CD14-positive monocyte (primary cell): ENCODE measurements at regions not wholly inside any gene's neighbourhood (a gene's known extent, or its start where the extent isn't known, plus 50 kb on each side); places are given as distances from the start of the nearest gene placed in this dataset.

Experiments
- DNase-seq, 3 donors: peaks; one replicate each; pipeline ENCODE4 v3.0.0-alpha.2; 2011 to 2022
- H2AFZ ChIP-seq: 2 replicates; pipeline ENCODE4 v1.6.0; 2012; ENCODE audit warnings: mild to moderate bottlenecking, low read depth, low read length, inconsistent platforms; ENCODE audit not compliant: insufficient read depth, poor library complexity, severe bottlenecking
- H3K27ac ChIP-seq, 2 donors: 1 replicate in 1 of 2; 2 replicates in 1 of 2; pipeline ENCODE4 v1.5.1; 2012 to 2013; ENCODE audit warnings: low read length in 2 of 2, control low read depth in 1 of 2, inconsistent platforms in 1 of 2, low read depth in 1 of 2, mild to moderate bottlenecking in 1 of 2
- H3K27me3 ChIP-seq, 2 donors: one replicate each; pipeline versions ENCODE4 v1.6.0 to v1.6.1; 2011 to 2013; ENCODE audit warnings: low read length in 2 of 2; ENCODE audit not compliant: control insufficient read depth in 2 of 2, insufficient read depth in 2 of 2
- H3K36me3 ChIP-seq, 2 donors: replicated peaks in 1 of 2; 1 replicate in 1 of 2; 2 replicates in 1 of 2; pipeline versions ENCODE4 v1.5.1 to v1.6.1; 2012 to 2013; ENCODE audit warnings: low read length in 2 of 2, control low read depth in 1 of 2, inconsistent platforms in 1 of 2, mild to moderate bottlenecking in 1 of 2; ENCODE audit not compliant: insufficient read depth in 2 of 2, control insufficient read depth in 1 of 2
- H3K4me1 ChIP-seq, 2 donors: 1 replicate in 1 of 2; 2 replicates in 1 of 2; pipeline versions ENCODE4 v1.5.1 to v1.6.1; 2012 to 2013; ENCODE audit warnings: low read length in 2 of 2, control low read depth in 1 of 2, inconsistent platforms in 1 of 2, mild to moderate bottlenecking in 1 of 2, moderate library complexity in 1 of 2; ENCODE audit not compliant: insufficient read depth in 2 of 2, control insufficient read depth in 1 of 2
- H3K4me2 ChIP-seq: replicated peaks from 2 replicates; pipeline ENCODE3; 2012; ENCODE audit warnings: low read length, moderate library complexity, mild to moderate bottlenecking; ENCODE audit not compliant: poor library complexity, severe bottlenecking; ENCODE audit errors: extremely low read depth
- H3K4me3 ChIP-seq, 3 experiments: fragments of 200-600 bp in 1 of 3; sonication (generic) in 1 of 3; replicated peaks in 1 of 3; 1 replicate in 2 of 3; 2 replicates in 1 of 3; pipeline ENCODE4 v1.5.1; 2011 to 2013; ENCODE audit warnings: low read length in 3 of 3, mild to moderate bottlenecking in 3 of 3, control low read depth in 2 of 3, low read depth in 2 of 3, inconsistent platforms in 1 of 3, moderate library complexity in 1 of 3
- H3K79me2 ChIP-seq: 2 replicates; pipeline ENCODE4 v1.6.0; 2012; ENCODE audit warnings: mild to moderate bottlenecking, control low read depth, inconsistent platforms, low read length, moderate library complexity; ENCODE audit not compliant: insufficient read depth
- H3K9ac ChIP-seq: 2 replicates; pipeline ENCODE4 v1.6.0; 2017; ENCODE audit warnings: low read length, mild to moderate bottlenecking; ENCODE audit not compliant: insufficient read depth, poor library complexity, severe bottlenecking
- H3K9me3 ChIP-seq, 2 donors: replicated peaks in 1 of 2; 1 replicate in 1 of 2; 2 replicates in 1 of 2; pipeline versions ENCODE4 v1.5.1 to v1.6.1; 2012 to 2013; ENCODE audit warnings: low read length in 2 of 2, control low read depth in 1 of 2; ENCODE audit not compliant: control insufficient read depth in 1 of 2, insufficient read depth in 1 of 2
- H4K20me1 ChIP-seq: 2 replicates; pipeline ENCODE4 v1.6.0; 2012; ENCODE audit warnings: mild to moderate bottlenecking, low read length, control low read depth, moderate library complexity; ENCODE audit not compliant: insufficient read depth
- H3K27ac Mint-ChIP-seq, 7 donors: one replicate each; pipeline ENCODE4 v1.8.0; 2020; ENCODE audit warnings: mild to moderate bottlenecking in 7 of 7, mixed read lengths in 7 of 7, moderate library complexity in 6 of 7, inconsistent platforms in 2 of 7
- H3K27me3 Mint-ChIP-seq, 3 donors: one replicate each; pipeline ENCODE4 v1.8.0; 2021 to 2022; ENCODE audit warnings: low read depth in 3 of 3, mild to moderate bottlenecking in 3 of 3, mixed read lengths in 3 of 3, moderate library complexity in 3 of 3, inconsistent platforms in 1 of 3
- H3K36me3 Mint-ChIP-seq, 2 donors: one replicate each; pipeline ENCODE4 v1.8.0; 2020; ENCODE audit warnings: mixed read lengths in 2 of 2, inconsistent platforms in 1 of 2, mild to moderate bottlenecking in 1 of 2
- H3K4me1 Mint-ChIP-seq: one replicate; pipeline ENCODE4 v1.8.0; 2020; ENCODE audit warnings: mild to moderate bottlenecking, mixed read lengths
- H3K4me3 Mint-ChIP-seq, 2 donors: one replicate each; pipeline ENCODE4 v1.8.0; 2020; ENCODE audit warnings: mild to moderate bottlenecking in 2 of 2, mixed read lengths in 2 of 2, moderate library complexity in 1 of 2
- H3K9me3 Mint-ChIP-seq, 7 donors: one replicate each; pipeline ENCODE4 v1.8.0; 2020 to 2022; ENCODE audit warnings: mixed read lengths in 7 of 7, mild to moderate bottlenecking in 6 of 7, moderate library complexity in 6 of 7, inconsistent platforms in 2 of 7
- WGBS: methylation state at CpG from one replicate; pipeline ENCODE4 v1.1.5; 2013; ENCODE audit warnings: missing lambda C conversion rate; ENCODE audit not compliant: insufficient coverage; 5-methylcytosine and 5-hydroxymethylcytosine counted together
- intact Hi-C, 2 donors: fragments of 100-400 bp; cut with micrococcal nuclease; formaldehyde crosslinking; loops; one replicate each; pipeline versions ENCODE4 v1.15.0 to v1.15.1; 2023
- TF ChIP-seq, protein P1 (sequence below): fragments of 200-600 bp; IDR thresholded peaks from one replicate; pipeline ENCODE4 v1.8.0; 2022; ENCODE audit warnings: antibody characterized with exemption, mild to moderate bottlenecking

DNA sequence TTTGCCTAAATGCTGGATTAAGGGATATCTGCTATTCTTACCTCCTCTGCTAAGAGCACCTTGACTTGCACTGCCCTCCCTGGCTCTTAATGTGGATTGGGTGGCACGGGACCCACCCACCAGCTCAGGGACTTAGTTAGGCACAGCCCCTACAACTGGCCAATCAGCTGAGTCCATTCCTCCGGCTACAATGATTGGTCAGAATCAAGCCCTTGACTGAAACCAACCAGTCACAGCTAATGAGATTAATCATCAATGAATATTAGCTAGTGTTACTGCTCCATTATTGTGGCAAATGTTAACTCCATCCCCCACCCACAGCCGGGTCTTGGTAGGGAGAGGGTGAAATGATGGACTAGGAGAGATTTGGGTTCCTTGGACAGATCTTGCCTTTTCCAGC, 328.0 kb downstream of the MN1 start:
- peaks cover 0 to 6% (median 4%) of the 10 kb centered on the region in 7 donors for H3K9me3 Mint-ChIP-seq
- no peaks in the 10 kb centered on the region for H3K79me2 ChIP-seq
- no peaks in the 10 kb centered on the region for H4K20me1 ChIP-seq
- no peaks in the 10 kb centered on the region for H3K36me3 Mint-ChIP-seq
- no peaks in the 10 kb centered on the region for H3K4me1 Mint-ChIP-seq
- no peak overlapping the region for H2AFZ ChIP-seq
- H3K9ac ChIP-seq: no peak overlapping the region
- H3K27ac Mint-ChIP-seq: no peak overlapping the region
- TF ChIP-seq, protein P1, sequence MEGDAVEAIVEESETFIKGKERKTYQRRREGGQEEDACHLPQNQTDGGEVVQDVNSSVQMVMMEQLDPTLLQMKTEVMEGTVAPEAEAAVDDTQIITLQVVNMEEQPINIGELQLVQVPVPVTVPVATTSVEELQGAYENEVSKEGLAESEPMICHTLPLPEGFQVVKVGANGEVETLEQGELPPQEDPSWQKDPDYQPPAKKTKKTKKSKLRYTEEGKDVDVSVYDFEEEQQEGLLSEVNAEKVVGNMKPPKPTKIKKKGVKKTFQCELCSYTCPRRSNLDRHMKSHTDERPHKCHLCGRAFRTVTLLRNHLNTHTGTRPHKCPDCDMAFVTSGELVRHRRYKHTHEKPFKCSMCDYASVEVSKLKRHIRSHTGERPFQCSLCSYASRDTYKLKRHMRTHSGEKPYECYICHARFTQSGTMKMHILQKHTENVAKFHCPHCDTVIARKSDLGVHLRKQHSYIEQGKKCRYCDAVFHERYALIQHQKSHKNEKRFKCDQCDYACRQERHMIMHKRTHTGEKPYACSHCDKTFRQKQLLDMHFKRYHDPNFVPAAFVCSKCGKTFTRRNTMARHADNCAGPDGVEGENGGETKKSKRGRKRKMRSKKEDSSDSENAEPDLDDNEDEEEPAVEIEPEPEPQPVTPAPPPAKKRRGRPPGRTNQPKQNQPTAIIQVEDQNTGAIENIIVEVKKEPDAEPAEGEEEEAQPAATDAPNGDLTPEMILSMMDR: no peak
- H3K4me1 ChIP-seq: no peaks in the 10 kb centered on the region
- H3K4me2 ChIP-seq: no peak overlapping the region
- no peak overlapping the region for H3K4me3 ChIP-seq
- H3K9me3 ChIP-seq: no peaks in the 10 kb centered on the region
- no peak overlapping the region for H3K27ac ChIP-seq
- no peaks in the 10 kb centered on the region for H3K36me3 ChIP-seq
- peaks cover 0 to 8% (median 1%) of the 10 kb centered on the region in 3 donors for H3K27me3 Mint-ChIP-seq
- no peaks in the 10 kb centered on the region for H3K27me3 ChIP-seq
- whole genome bisulfite sequencing: no CpG with 5 or more reads among the region's 3 CpGs
- no peak for DNase-seq
- intact Hi-C loops: no loop called here
- H3K4me3 Mint-ChIP-seq: no peak overlapping the region

GRCh38 chr22:27474112-27474571, 327.4 kb downstream of the MN1 start:
- H3K36me3 Mint-ChIP-seq: no peaks in the 10 kb centered on the region
- intact Hi-C loops: no loop called here
- no peaks in the 10 kb centered on the region for H3K36me3 ChIP-seq
- H3K27me3 Mint-ChIP-seq: peaks cover 0 to 10% (median 1%) of the 10 kb centered on the region in 3 donors
- H3K27me3 ChIP-seq: no peaks in the 10 kb centered on the region
- H3K4me2 ChIP-seq: no peak overlapping the region
- DNase-seq: no peak
- H3K4me1 Mint-ChIP-seq: no peaks in the 10 kb centered on the region
- H3K27ac Mint-ChIP-seq: no peak overlapping the region
- H3K9ac ChIP-seq: no peak overlapping the region
- WGBS: 90% methylated on average over 6 of the region's 9 CpGs
- H2AFZ ChIP-seq: no peak overlapping the region
- no peak overlapping the region for H3K4me3 Mint-ChIP-seq
- peaks cover 0 to 6% (median 4%) of the 10 kb centered on the region in 7 donors for H3K9me3 Mint-ChIP-seq
- no peak overlapping the region for H3K4me3 ChIP-seq
- H3K4me1 ChIP-seq: no peaks in the 10 kb centered on the region
- H3K79me2 ChIP-seq: no peaks in the 10 kb centered on the region
- no peak overlapping the region for H3K27ac ChIP-seq
- no peaks in the 10 kb centered on the region for H3K9me3 ChIP-seq
- TF ChIP-seq, protein P1: no peak
- H4K20me1 ChIP-seq: no peaks in the 10 kb centered on the region
